NCI-H1092 (cell line): ENCODE measurements at regions not wholly inside any gene's neighbourhood (a gene's known extent, or its start where the extent isn't known, plus 50 kb on each side); places are given as distances from the start of the nearest gene placed in this dataset.

Experiments used
- DNase-seq: peaks from one replicate; lab custom pipeline; 2025; lab: John Stamatoyannopoulos, UW

DNA sequence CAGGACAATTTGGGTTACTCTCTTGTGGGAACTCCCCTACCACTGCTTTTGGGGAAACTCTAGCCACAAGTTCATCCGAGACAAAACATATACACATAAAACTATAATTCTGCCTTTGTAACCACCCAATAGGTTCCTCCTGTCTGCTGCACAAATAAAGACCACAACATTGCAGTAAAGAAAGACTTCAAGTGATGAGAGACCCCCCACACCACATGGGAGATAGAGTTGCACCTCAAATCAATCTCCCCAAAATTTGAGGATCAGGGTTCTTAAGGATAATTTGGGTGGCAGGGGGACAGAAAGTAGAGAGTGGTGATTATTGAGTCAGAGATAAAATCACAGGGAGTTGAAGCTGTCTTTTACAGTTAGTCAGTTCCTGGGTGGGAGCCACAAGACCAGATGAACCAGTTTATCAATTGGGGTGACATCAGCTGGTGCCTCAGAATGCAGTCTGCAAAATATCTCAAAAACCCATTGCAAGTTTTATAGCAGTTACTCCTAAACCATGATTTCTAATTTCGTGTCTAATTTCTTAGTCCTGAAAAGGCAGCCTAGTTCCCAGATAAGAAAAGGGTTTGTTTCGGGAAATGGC, 1348.5 kb downstream of the PCDH9 start:
- DNase-seq: no peak

- no peak for DNase-seq
These were observed 1355.1 kb downstream of the PCDH9 start for GRCh38 chr13:65875031-65875430.

- DNase-seq: no peak
These were observed 1357.7 kb downstream of the PCDH9 start for GRCh38 chr13:65872448-65872847.

DNA sequence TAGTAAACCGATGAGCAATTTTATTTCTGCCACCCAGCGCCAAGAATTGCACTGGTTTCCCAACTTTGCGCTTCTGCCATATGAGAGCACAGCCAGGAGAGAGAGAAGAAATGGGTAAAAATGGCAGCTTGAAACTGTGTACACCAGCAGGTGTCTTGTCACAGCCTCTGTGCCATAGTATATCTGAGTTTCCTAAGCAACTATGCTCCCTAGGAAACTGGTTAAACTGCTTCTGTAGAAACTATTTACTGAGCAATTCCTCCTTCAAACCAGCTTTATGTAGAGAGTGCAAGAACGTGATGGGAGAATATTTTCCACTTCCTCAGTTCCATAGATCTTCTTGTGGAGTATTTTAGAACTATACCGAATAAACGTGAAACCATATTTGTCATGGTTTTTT, 1361.3 kb downstream of the PCDH9 start:
- DNase-seq: no peak

- DNase-seq: no peak
These were observed 1362.0 kb downstream of the PCDH9 start for GRCh38 chr13:65868099-65868498.

DNA sequence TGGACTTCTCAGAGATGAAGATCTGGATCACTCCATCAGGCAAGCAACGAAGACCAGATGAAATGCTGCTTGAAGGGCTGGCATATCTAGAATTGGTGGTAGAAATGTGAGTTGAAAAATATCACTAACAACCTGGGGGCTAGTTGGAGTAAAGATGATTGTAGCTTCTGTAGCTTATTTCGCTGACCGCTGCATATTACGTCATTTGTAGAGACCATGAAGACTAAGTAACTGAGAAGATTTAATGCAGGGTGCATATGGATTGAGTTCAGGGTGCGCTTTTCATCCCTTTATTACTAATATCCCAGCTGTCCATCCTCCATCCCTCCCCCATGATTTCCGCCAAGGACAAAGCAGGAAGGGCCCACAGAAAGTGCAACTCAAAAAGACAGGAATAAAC, 1364.0 kb downstream of the PCDH9 start:
- no peak for DNase-seq

GRCh38 chr13:65865206-65865605, 1364.9 kb downstream of the PCDH9 start:
- DNase-seq: no peak

DNA sequence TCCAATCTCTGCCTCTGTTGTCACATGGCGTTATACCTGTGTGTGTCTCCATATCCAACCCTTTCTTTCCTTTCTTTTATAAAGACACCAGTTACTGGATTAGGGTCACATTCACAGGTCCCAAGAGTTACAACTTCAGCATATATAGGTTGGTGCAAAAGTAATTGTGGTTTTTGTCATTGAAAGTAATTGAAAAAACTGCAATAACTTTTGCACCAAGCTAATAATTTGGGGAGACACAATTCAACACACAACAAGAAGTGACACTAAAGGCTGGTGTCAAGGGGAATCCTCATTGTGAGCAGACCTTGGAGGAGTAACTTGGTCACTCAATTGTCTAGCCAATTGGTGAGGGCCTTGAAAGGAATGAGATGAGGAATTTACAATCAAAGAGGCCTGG, 1366.1 kb downstream of the PCDH9 start:
- DNase-seq: no peak

- no peak for DNase-seq
These were observed 1369.8 kb downstream of the PCDH9 start for GRCh38 chr13:65860306-65860705.

GRCh38 chr13:65857942-65858565, 1372.1 kb downstream of the PCDH9 start:
- DNase-seq: no peak

DNA sequence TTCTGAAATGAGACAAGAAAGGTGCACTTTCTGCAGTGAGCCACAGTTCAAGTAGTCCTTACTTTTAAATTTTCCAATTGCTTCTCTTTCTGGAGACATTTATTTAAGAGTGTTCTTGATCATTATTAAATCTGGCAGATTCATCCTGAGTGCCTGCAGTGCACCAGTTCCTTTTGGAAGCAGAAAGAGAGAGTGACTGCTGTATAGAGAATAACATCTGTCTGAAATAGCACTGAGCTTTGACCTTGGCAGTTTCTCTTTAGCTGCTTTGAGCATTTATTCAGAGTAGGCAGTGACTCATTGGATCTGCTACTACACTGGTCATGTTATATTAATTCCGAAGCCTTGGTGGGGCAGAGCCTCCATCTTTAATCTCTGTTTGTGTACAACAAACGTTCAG, 1373.7 kb downstream of the PCDH9 start:
- no peak for DNase-seq

DNA sequence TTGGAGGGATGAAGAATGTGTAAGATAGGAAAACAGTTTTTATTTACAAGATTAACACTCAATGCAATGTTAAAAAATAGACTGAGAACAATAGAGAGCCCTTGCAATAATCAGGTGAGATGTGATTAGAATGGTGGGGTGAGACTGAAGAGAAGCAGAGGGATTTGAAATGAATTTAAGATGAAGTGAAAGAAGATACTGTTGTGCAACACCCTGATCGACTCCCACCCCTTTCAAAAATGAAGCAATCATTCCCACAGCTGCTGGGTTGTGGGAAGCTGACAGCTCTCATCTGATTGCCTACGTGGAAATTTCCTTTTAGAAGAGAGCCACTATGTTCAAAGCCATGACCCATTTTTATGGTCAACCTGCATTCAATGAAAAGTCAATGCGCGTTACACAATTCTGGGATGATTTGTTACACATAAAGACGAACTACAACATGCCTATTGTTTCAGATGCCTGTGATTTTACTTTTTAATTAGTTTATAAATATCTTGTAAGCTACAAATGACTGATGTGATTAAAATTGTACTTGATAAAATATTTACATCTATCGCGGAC, 1374.8 kb downstream of the PCDH9 start:
- DNase-seq: no peak

DNA sequence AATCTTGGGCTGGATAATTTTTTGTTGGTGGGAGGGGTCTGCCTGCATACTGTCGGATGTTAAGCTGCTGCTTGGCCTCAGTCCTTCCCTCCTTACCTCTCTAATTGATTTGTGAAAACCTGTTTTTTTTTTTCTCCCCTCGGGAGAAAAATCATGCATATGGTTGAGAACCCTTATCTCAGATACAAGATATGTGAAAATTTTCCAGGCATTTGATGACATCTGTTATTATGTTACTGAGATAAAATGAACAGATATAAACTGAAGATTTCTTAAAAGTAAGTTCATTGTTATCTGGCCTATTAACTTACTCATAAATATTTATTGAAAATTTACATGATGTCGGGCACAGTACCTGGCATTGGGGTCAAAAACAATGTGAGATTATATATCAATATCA, 1375.7 kb downstream of the PCDH9 start:
- no peak for DNase-seq

- DNase-seq: no peak
These were observed 1385.8 kb downstream of the PCDH9 start for GRCh38 chr13:65844266-65844841.

DNA sequence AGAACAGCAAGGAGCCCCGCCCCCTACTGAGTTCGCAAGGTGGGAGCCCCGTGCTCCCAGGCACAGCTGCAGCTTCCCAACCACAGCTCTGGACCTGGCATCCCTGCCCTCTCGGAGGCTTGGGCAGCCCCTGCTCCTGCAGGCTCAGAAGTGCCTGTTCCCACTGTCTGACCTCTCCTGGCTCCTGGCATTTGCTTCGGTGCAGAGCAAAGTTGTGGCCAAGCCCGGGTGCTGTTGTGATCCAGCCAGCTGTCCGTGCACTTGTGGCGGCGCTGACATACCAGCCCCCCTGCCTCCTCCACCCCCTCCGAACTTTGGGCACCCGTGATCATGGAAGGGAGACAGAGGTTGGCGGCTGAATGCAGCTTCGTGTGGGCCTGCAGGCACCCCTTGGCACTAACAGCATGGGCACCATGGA, 1386.8 kb downstream of the PCDH9 start:
- no peak for DNase-seq

DNA sequence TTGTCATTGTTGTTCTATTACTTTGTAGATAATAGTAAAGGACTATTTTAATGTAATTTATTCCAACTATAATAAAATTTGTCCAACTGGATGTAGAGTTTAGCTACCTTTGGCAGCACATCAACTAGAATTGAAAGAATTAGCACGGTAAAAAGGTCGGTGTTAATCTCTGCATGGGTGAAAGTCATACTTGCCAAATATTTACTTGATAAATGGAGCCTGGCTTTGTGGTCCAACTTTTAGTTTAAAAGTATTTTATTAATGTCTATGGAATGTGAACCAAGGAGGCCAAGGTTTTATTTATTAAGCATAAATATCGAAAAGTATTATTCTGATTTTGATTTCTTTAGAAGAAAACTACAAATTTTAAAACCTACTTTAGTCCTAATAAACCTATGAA, 1389.0 kb downstream of the PCDH9 start:
- no peak for DNase-seq

- DNase-seq: no peak
These were observed 1394.1 kb downstream of the PCDH9 start for GRCh38 chr13:65836066-65836465.

- no peak for DNase-seq
These were observed 1395.2 kb downstream of the PCDH9 start for GRCh38 chr13:65834897-65835296.

GRCh38 chr13:65830411-65831205, 1399.5 kb downstream of the PCDH9 start:
- no peak for DNase-seq

DNA sequence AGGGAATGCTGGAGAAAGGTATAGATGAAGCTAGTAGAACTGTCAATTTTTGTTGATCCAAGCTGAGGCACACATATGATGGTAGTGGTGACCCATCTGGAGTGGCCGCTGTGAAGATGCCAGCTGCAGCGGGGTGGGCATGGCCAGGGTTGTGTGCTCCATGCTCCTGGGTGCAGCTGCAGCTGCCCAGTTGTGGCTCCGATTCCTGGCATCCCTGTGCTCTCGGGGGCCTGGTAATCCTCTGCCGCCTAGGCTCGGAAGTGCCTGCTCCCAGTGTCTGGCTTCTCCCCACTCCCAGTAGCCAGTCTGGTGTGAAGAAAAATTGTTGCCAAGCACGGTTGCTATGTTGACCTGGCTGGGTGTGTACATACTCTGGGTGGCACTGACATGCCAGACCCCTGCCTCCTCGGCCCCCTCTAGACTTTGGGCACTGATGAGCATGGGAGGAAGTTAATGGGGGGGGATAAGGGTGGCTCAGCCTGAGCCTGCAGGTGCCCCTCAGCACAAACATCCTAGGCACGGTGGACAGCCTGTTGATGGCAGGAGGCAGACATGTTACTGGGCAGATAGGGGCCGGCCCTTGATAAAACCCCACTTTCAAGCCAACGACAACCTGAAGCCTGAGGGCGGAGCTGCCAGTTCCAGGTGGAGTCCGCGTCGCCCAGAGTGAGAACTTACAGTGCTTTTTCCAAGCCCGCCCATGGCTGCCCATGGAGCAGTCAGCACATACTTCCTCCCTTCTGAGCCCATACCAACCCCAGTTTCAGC, 1400.7 kb downstream of the PCDH9 start:
- no peak for DNase-seq

GRCh38 chr13:65826657-65827056, 1403.5 kb downstream of the PCDH9 start:
- DNase-seq: no peak

DNA sequence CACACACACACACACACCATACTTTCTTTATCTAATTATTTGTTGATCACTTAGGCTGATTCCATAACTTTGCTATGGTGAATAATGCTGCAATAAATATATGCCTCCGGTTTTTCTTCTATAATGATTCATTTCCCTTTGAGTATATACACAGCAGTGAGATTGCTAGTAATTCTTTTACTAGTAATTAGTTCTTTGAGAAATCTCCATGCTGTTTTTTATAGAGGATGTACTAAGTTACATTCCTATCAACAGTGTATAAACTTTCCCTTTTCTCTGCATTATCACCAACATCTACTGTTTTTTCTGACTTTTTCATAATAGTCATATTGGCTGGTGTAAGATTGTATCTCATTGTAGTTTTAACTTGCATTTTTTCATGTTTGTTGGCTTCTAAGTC, 1405.1 kb downstream of the PCDH9 start:
- no peak for DNase-seq
